WTC11 (cell line): ENCODE measurements at regions not wholly inside any gene's neighbourhood (a gene's known extent, or its start where the extent isn't known, plus 50 kb on each side); places are given as distances from the start of the nearest gene placed in this dataset.

Experiments
- ATAC-seq: fragments of 200-7000 bp; cut with Tn5 transposase; 2 replicates; pipeline ENCODE4 v1.10.0; 2021; ENCODE audit warnings: mild to moderate bottlenecking, moderate library complexity
- CTCF ChIA-PET: fragments of 300-600 bp; sonication (Branson Sonifier 250); formaldehyde crosslinking; loops from one replicate; lab custom pipeline; 2021; ENCODE audit warnings: antibody characterized with exemption; lab: Charles Lee
- POLR2A ChIA-PET: fragments of 350-600 bp; sonication (Branson Sonifier 250); formaldehyde crosslinking; loops from one replicate; lab custom pipeline; 2021; ENCODE audit warnings: antibody characterized with exemption; lab: Charles Lee
- DNase-seq: peaks from one replicate; pipeline ENCODE4 v3.0.0; 2021; ENCODE audit warnings: low spot score
- H3K27ac Mint-ChIP-seq: 2 replicates; pipeline ENCODE4 v1.8.0; 2021; ENCODE audit warnings: mixed read lengths
- H3K27me3 Mint-ChIP-seq: 2 replicates; pipeline ENCODE4 v1.8.0; 2021; ENCODE audit warnings: low read depth, mild to moderate bottlenecking, moderate library complexity, mixed read lengths
- H3K36me3 Mint-ChIP-seq: 2 replicates; pipeline ENCODE4 v1.8.0; 2021; ENCODE audit warnings: mixed read lengths
- H3K4me1 Mint-ChIP-seq: 2 replicates; pipeline ENCODE4 v1.8.0; 2022; ENCODE audit warnings: mixed read lengths
- H3K4me3 Mint-ChIP-seq: 2 replicates; pipeline ENCODE4 v1.8.0; 2021; ENCODE audit warnings: mild to moderate bottlenecking, moderate library complexity, mixed read lengths
- H3K9me3 Mint-ChIP-seq: 2 replicates; pipeline ENCODE4 v1.8.0; 2021; ENCODE audit warnings: mixed read lengths
- CREB1 ChIP-seq: sonication (generic); formaldehyde crosslinking; IDR thresholded peaks from 2 replicates; pipeline ENCODE4 v1.8.0; 2023; ENCODE audit warnings: mild to moderate bottlenecking, missing genetic modification reagents
- EMX1 ChIP-seq: fragments of 250-450 bp; sonication (Bioruptor Pico); IDR thresholded peaks from 2 replicates; pipeline ENCODE4 v1.8.0; 2021; ENCODE audit warnings: mild to moderate bottlenecking
- ESRRA ChIP-seq: sonication (generic); formaldehyde crosslinking; IDR thresholded peaks from 2 replicates; pipeline ENCODE4 v1.8.1; 2022; ENCODE audit warnings: mild to moderate bottlenecking, missing genetic modification reagents, borderline replicate concordance
- FOXP1 ChIP-seq: sonication (generic); formaldehyde crosslinking; IDR thresholded peaks from 2 replicates; pipeline ENCODE4 v1.8.0; 2022; ENCODE audit warnings: missing genetic modification reagents, mild to moderate bottlenecking, moderate library complexity, borderline replicate concordance
- GTF2I ChIP-seq: fragments of 250-450 bp; sonication (Bioruptor Pico); conservative IDR thresholded peaks from 2 replicates; pipeline ENCODE4 v1.4.0; 2021; ENCODE audit warnings: mild to moderate bottlenecking
- KAT7 ChIP-seq: sonication (generic); formaldehyde crosslinking; IDR thresholded peaks from 2 replicates; pipeline ENCODE4 v1.8.1; 2023; ENCODE audit warnings: missing genetic modification reagents, mild to moderate bottlenecking, borderline replicate concordance
- MYBL2 ChIP-seq: sonication (generic); formaldehyde crosslinking; IDR thresholded peaks from 2 replicates; pipeline ENCODE4 v1.8.1; 2023; ENCODE audit warnings: mild to moderate bottlenecking, moderate library complexity, missing genetic modification reagents
- SMAD4 ChIP-seq: sonication (generic); formaldehyde crosslinking; IDR thresholded peaks from 2 replicates; pipeline ENCODE4 v1.8.0; 2022; ENCODE audit warnings: mild to moderate bottlenecking, missing genetic modification reagents
- SP1 ChIP-seq: sonication (generic); formaldehyde crosslinking; conservative IDR thresholded peaks from 2 replicates; pipeline ENCODE4 v1.8.1; 2022; ENCODE audit warnings: missing genetic modification reagents
- TCF7 ChIP-seq: sonication (generic); formaldehyde crosslinking; IDR thresholded peaks from 2 replicates; pipeline ENCODE4 v1.8.0; 2022; ENCODE audit warnings: mild to moderate bottlenecking, low read depth, missing genetic modification reagents, moderate library complexity
- TEAD1 ChIP-seq: sonication (generic); formaldehyde crosslinking; IDR thresholded peaks from 2 replicates; pipeline ENCODE4 v1.8.0; 2022; ENCODE audit warnings: mild to moderate bottlenecking, missing genetic modification reagents
- ZBTB21 ChIP-seq: sonication (generic); formaldehyde crosslinking; IDR thresholded peaks from 2 replicates; pipeline ENCODE4 v1.8.1; 2023; ENCODE audit warnings: mild to moderate bottlenecking, missing genetic modification reagents, borderline replicate concordance
- ZNF121 ChIP-seq: sonication (generic); formaldehyde crosslinking; IDR thresholded peaks from 2 replicates; pipeline ENCODE4 v1.8.0; 2023; ENCODE audit warnings: missing genetic modification reagents
- ZNF232 ChIP-seq: sonication (generic); formaldehyde crosslinking; IDR thresholded peaks from 2 replicates; pipeline ENCODE4 v1.8.0; 2022; ENCODE audit warnings: mild to moderate bottlenecking, missing genetic modification reagents
- ZNF317 ChIP-seq: sonication (generic); formaldehyde crosslinking; IDR thresholded peaks from 2 replicates; pipeline ENCODE4 v1.8.1; 2023; ENCODE audit warnings: low read depth, mild to moderate bottlenecking, moderate library complexity, missing genetic modification reagents, borderline replicate concordance
- ZNF423 ChIP-seq: fragments of 250-450 bp; sonication (Bioruptor Pico); IDR thresholded peaks from 2 replicates; pipeline ENCODE4 v2.1.2; 2022; ENCODE audit warnings: mild to moderate bottlenecking, moderate library complexity
- ZNF671 ChIP-seq: fragments of 250-450 bp; sonication (Bioruptor Pico); IDR thresholded peaks from 2 replicates; pipeline ENCODE4 v1.8.0; 2021; ENCODE audit warnings: mild to moderate bottlenecking
- TF ChIP-seq, protein P1 (sequence below): sonication (generic); formaldehyde crosslinking; IDR thresholded peaks from 2 replicates; pipeline ENCODE4 v1.8.1; 2022; ENCODE audit warnings: low read depth, mild to moderate bottlenecking, moderate library complexity, missing genetic modification reagents, borderline replicate concordance
- TF ChIP-seq, protein P2 (sequence below): sonication (generic); formaldehyde crosslinking; IDR thresholded peaks from 2 replicates; pipeline ENCODE4 v1.8.0; 2022; ENCODE audit warnings: mild to moderate bottlenecking, missing genetic modification reagents
- TF ChIP-seq, protein P3 (sequence below): sonication (generic); formaldehyde crosslinking; IDR thresholded peaks from 2 replicates; pipeline ENCODE4 v1.8.1; 2023; ENCODE audit warnings: mild to moderate bottlenecking, missing genetic modification reagents
- TF ChIP-seq, protein P4 (sequence below): sonication (generic); formaldehyde crosslinking; conservative IDR thresholded peaks from 2 replicates; pipeline ENCODE4 v1.8.1; 2023; ENCODE audit warnings: mild to moderate bottlenecking, low read depth, missing genetic modification reagents, moderate library complexity
- TF ChIP-seq, protein P5 (sequence below): sonication (generic); formaldehyde crosslinking; IDR thresholded peaks from 2 replicates; pipeline ENCODE4 v1.8.0; 2022; ENCODE audit warnings: mild to moderate bottlenecking, missing genetic modification reagents
- TF ChIP-seq, protein P6 (sequence below): sonication (generic); formaldehyde crosslinking; conservative IDR thresholded peaks from 2 replicates; pipeline ENCODE4 v1.8.1; 2022; ENCODE audit warnings: mild to moderate bottlenecking, missing genetic modification reagents
- TF ChIP-seq, protein P7 (sequence below): fragments of 200-600 bp; IDR thresholded peaks from 2 replicates; pipeline ENCODE4 v1.8.0; 2022; ENCODE audit warnings: antibody characterized with exemption

DNA sequence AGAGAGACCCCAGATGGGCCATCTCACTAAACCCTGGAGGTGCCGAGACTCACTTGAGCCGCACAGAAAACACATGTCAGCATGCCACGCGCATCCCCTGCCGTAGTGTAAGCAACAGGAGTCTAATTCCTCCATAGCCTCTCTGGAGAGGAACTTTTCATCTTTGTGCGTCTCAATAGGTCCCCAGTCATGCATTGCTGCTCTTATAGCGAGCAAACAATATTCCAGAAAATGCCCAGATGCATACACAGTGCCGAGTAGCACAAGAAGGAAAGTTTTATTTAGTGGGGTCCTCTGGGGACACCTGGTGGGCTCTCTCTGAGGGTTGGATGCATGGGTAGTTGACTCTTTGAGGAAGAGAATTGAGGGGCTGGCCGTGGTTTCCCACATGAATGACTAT is 97.9 kb upstream of the DAP start (continued):
- TF ChIP-seq TCF7 (CRISPR knock-in tag): no peak

DNA sequence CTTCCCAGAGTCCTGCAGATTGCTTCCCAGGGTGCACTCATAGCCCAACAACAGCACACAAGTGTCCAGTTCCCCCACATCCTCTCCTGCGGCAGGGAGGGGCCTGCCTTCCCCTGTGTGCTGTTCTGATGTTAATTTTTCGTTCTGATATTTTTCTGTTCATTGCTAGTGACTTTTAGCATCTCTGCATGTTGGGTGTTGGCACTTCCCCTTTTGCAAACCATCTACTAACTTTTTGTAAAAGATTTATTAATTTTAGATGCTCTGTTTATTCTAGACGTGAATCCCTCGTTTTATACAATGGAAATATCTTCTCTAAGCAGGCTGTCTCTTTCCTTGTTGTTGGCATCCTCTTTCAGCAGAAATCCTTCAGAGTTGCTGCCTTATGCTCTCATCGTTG is 97.3 kb upstream of the DAP start:
- TF ChIP-seq ZNF671 (CRISPR knock-in tag): no peak
- TF ChIP-seq, protein P1, sequence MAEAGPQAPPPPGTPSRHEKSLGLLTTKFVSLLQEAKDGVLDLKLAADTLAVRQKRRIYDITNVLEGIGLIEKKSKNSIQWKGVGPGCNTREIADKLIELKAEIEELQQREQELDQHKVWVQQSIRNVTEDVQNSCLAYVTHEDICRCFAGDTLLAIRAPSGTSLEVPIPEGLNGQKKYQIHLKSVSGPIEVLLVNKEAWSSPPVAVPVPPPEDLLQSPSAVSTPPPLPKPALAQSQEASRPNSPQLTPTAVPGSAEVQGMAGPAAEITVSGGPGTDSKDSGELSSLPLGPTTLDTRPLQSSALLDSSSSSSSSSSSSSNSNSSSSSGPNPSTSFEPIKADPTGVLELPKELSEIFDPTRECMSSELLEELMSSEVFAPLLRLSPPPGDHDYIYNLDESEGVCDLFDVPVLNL (CRISPR knock-in tag): no peak
- no peak for TF ChIP-seq ZNF121 (CRISPR knock-in tag)
- TF ChIP-seq MYBL2 (CRISPR knock-in tag): no peak
- TF ChIP-seq ESRRA (CRISPR knock-in tag): no peak
- no peak for TF ChIP-seq TEAD1 (CRISPR knock-in tag)
- TF ChIP-seq, protein P2, sequence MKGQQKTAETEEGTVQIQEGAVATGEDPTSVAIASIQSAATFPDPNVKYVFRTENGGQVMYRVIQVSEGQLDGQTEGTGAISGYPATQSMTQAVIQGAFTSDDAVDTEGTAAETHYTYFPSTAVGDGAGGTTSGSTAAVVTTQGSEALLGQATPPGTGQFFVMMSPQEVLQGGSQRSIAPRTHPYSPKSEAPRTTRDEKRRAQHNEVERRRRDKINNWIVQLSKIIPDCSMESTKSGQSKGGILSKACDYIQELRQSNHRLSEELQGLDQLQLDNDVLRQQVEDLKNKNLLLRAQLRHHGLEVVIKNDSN (CRISPR knock-in tag): no peak
- TF ChIP-seq, protein P3, sequence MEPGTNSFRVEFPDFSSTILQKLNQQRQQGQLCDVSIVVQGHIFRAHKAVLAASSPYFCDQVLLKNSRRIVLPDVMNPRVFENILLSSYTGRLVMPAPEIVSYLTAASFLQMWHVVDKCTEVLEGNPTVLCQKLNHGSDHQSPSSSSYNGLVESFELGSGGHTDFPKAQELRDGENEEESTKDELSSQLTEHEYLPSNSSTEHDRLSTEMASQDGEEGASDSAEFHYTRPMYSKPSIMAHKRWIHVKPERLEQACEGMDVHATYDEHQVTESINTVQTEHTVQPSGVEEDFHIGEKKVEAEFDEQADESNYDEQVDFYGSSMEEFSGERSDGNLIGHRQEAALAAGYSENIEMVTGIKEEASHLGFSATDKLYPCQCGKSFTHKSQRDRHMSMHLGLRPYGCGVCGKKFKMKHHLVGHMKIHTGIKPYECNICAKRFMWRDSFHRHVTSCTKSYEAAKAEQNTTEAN (CRISPR knock-in tag): no peak
- TF ChIP-seq, protein P4, sequence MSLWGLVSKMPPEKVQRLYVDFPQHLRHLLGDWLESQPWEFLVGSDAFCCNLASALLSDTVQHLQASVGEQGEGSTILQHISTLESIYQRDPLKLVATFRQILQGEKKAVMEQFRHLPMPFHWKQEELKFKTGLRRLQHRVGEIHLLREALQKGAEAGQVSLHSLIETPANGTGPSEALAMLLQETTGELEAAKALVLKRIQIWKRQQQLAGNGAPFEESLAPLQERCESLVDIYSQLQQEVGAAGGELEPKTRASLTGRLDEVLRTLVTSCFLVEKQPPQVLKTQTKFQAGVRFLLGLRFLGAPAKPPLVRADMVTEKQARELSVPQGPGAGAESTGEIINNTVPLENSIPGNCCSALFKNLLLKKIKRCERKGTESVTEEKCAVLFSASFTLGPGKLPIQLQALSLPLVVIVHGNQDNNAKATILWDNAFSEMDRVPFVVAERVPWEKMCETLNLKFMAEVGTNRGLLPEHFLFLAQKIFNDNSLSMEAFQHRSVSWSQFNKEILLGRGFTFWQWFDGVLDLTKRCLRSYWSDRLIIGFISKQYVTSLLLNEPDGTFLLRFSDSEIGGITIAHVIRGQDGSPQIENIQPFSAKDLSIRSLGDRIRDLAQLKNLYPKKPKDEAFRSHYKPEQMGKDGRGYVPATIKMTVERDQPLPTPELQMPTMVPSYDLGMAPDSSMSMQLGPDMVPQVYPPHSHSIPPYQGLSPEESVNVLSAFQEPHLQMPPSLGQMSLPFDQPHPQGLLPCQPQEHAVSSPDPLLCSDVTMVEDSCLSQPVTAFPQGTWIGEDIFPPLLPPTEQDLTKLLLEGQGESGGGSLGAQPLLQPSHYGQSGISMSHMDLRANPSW (CRISPR knock-in tag): no peak
- TF ChIP-seq ZBTB21 (CRISPR knock-in tag): no peak
- no peak for TF ChIP-seq EMX1 (CRISPR knock-in tag)
- TF ChIP-seq SP1 (CRISPR knock-in tag): no peak
- no peak for TF ChIP-seq ZNF317 (CRISPR knock-in tag)
- Mint-ChIP-seq H3K9me3 (no peaks in the 10 kb centered on the region; the same call in 1 of the 2 replicates), H3K36me3 (no peaks in the 10 kb centered on the region), H3K27me3 (peaks cover 26% of the 10 kb centered on the region), H3K27ac (no peak overlapping the region), H3K4me1 (peaks cover 32% of the 10 kb centered on the region), H3K4me3 (no peak overlapping the region)
- CTCF ChIA-PET: interaction anchor here (0.9 to 3.6 kb wide), 11 partner anchors 10 to 324 kb away, joined by 3 to 38 read pairs (median 8); no protein-coding TSS in a partner anchor
- ATAC-seq (no peak), DNase-seq (no peak)
- POLR2A ChIA-PET: no interaction called here

DNA sequence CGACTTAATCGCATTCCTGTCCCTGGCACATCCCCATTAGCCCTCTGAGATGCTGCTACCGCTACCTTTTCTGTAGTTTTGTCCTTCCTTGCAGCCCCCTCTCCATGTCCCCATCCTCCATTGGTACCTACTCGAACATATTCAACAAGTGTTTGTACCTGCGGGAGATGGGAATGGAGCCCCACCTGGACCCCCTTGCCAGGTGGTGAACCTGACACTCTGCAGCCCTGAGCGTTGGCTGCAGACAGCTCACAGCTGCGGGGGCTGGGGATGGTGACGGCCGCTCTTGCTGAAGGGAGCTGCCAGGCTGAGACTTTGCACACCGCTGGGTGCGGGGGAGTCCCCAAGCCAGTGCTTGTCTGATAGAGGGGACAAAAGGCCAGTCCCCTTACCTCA is 96.3 kb upstream of the DAP start:
- ChIA-PET CTCF (interaction anchor here (0.6 to 3.6 kb wide), 40 partner anchors 11 to 402 kb away, joined by 3 to 38 read pairs (median 4); no protein-coding TSS in a partner anchor), POLR2A (no interaction called here)
- Mint-ChIP-seq H3K4me3 (peak overlapping the region; percentile 47), H3K36me3 (no peaks in the 10 kb centered on the region), H3K4me1 (peaks cover 32% of the 10 kb centered on the region), H3K27ac (no peak overlapping the region), H3K9me3 (peaks cover 5% of the 10 kb centered on the region), H3K27me3 (peaks cover 26% of the 10 kb centered on the region)
- TF ChIP-seq ZNF232 (CRISPR knock-in tag): 0 out of 2 replicates have a peak, but pooled peaks have one; percentile 34
- TF ChIP-seq, protein P5, sequence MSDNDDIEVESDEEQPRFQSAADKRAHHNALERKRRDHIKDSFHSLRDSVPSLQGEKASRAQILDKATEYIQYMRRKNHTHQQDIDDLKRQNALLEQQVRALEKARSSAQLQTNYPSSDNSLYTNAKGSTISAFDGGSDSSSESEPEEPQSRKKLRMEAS: no peak
- no peak for TF ChIP-seq SMAD4 (CRISPR knock-in tag)
- TF ChIP-seq GTF2I (CRISPR knock-in tag): no peak
- TF ChIP-seq ZNF423 (CRISPR knock-in tag): no peak
- TF ChIP-seq, protein P6, sequence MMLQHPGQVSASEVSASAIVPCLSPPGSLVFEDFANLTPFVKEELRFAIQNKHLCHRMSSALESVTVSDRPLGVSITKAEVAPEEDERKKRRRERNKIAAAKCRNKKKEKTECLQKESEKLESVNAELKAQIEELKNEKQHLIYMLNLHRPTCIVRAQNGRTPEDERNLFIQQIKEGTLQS: no peak
- TF ChIP-seq KAT7 (CRISPR knock-in tag): no peak
- TF ChIP-seq CREB1 (CRISPR knock-in tag): no peak
- TF ChIP-seq FOXP1 (CRISPR knock-in tag): peak; percentile 24; the same call in 1 of the 2 replicates
- TF ChIP-seq, protein P3 (CRISPR knock-in tag): no peak
- TF ChIP-seq, protein P7, sequence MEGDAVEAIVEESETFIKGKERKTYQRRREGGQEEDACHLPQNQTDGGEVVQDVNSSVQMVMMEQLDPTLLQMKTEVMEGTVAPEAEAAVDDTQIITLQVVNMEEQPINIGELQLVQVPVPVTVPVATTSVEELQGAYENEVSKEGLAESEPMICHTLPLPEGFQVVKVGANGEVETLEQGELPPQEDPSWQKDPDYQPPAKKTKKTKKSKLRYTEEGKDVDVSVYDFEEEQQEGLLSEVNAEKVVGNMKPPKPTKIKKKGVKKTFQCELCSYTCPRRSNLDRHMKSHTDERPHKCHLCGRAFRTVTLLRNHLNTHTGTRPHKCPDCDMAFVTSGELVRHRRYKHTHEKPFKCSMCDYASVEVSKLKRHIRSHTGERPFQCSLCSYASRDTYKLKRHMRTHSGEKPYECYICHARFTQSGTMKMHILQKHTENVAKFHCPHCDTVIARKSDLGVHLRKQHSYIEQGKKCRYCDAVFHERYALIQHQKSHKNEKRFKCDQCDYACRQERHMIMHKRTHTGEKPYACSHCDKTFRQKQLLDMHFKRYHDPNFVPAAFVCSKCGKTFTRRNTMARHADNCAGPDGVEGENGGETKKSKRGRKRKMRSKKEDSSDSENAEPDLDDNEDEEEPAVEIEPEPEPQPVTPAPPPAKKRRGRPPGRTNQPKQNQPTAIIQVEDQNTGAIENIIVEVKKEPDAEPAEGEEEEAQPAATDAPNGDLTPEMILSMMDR: peak; percentile 40
- DNase-seq (no peak), ATAC-seq (peak; percentile 24)
